Motor neuron (in vitro differentiated cells): ENCODE measurements at regions not wholly inside any gene's neighbourhood (a gene's known extent, or its start where the extent isn't known, plus 50 kb on each side); places are given as distances from the start of the nearest gene placed in this dataset.

Experiments
- ATAC-seq, 8 experiments: fragments of 200-7000 bp; cut with Tn5 transposase; replicated peaks in 6 of 8; 2 replicates each; pipeline ENCODE4 v1.8.0; 2021; ENCODE audit warnings: mild to moderate bottlenecking in 8 of 8, moderate library complexity in 8 of 8
- H3K27ac ChIP-seq, 2 donors: fragments of 250-450 bp; sonication (Bioruptor Pico); 2 replicates each; pipeline ENCODE4 v1.9.0; 2021; ENCODE audit warnings: antibody characterized with exemption in 2 of 2, mild to moderate bottlenecking in 2 of 2, moderate library complexity in 1 of 2
- H3K4me1 ChIP-seq, 2 donors: fragments of 250-450 bp; sonication (Bioruptor Pico); replicated peaks in 1 of 2; 2 replicates each; pipeline ENCODE4 v1.6.1; 2021; ENCODE audit warnings: antibody characterized with exemption in 2 of 2, mild to moderate bottlenecking in 2 of 2, moderate library complexity in 1 of 2
- H3K4me3 ChIP-seq, 5 donors: fragments of 250-450 bp; sonication (Bioruptor Pico); 2 replicates each; pipeline ENCODE4 v1.9.0; 2021; ENCODE audit warnings: antibody characterized with exemption in 5 of 5, mild to moderate bottlenecking in 5 of 5, moderate library complexity in 4 of 5
- WGBS, 10 experiments: fragments of 450-650 bp; shearing (Covaris generic); methylation state at CpG; one replicate each; pipeline ENCODE4 v1.0.0; 2022; 5-methylcytosine and 5-hydroxymethylcytosine counted together
- in situ Hi-C, 9 experiments: fragments of 400-800 bp; cut with MboI; loops; one replicate each; pipeline ENCODE4 v1.15.0; 2021; ENCODE audit warnings: low sequenced_read_pairs in 9 of 9, low pct_unique_long_range_greater_than_20kb in 2 of 9; ENCODE audit not compliant: unreplicated experiment in 9 of 9

DNA sequence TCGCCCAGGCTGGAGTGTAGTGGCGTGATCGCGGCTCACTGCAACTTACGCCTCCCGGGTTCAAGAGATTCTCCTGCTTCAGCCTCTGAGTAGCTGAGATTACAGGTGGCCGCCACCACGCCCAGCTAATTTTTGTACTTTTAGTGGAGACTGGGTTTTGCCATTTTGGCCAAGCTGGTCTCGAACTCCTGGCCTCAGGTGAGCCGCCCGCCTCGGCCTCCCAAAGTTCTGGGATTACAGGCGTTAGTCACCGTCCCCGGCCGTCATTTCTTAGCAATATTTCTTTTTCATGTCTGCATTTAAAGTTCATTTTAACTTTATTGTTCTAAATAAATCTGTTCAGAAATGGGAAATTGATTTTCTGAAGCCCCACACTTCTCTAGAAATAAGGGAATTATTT is 597.3 kb upstream of the DDX18 start:
- 47 to 100% (median 94%) methylated on average over 3 to 16 of the region's 16 CpGs; no CpG with 5 or more reads in 3 of the 10 experiments for WGBS, 10 experiments
- Histone ChIP-seq H3K4me3 (no peak overlapping the region), H3K27ac (no peak overlapping the region), H3K4me1 (peaks cover 0 to 2% of the 10 kb centered on the region in 2 donors)
- in situ Hi-C loops: no loop called here
- ATAC-seq: no peak

DNA sequence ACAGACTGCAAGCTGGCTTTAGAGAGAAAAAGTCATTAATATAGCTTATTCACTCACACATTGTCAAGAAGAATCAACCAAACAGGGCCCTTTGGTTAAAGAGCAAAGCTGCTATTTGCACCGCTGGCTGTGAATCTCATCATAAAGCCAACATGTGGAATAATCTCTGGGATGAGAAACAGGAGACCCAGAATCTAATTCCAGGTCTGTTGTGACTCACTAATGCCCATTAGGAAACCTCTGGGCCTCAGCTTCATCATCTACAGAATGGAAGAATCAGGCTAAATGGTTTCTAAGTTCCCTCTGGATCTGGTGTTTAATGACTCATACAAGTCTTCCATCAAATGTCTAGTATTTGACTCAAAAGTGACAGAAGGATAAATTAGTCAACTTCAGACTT is 591.7 kb upstream of the DDX18 start:
- no peak overlapping the region for H3K27ac ChIP-seq
- in situ Hi-C loops: no loop called here
- H3K4me1 ChIP-seq: no peaks in the 10 kb centered on the region
- no peak for ATAC-seq
- no peak overlapping the region for H3K4me3 ChIP-seq
- 0 to 83% (median 56%) methylated on average over 1 of the region's 1 CpG; no CpG with 5 or more reads in 3 of the 10 experiments for WGBS, 10 experiments

GRCh38 chr2:117232305-117232704 is 582.2 kb upstream of the DDX18 start:
- Histone ChIP-seq H3K4me3 (no peak overlapping the region), H3K27ac (no peak overlapping the region), H3K4me1 (no peaks in the 10 kb centered on the region)
- ATAC-seq: peak in 3 of 8 experiments; percentile 18 to 32 (median 31)
- 14 to 100% (median 77%) methylated on average over 1 to 2 of the region's 2 CpGs; no CpG with 5 or more reads in 4 of the 10 experiments for WGBS, 10 experiments
- in situ Hi-C loops: loop anchor here in 1 of 9 experiments (25.0 kb wide), 1 partner anchor 95 kb away; no protein-coding TSS in a partner anchor

DNA sequence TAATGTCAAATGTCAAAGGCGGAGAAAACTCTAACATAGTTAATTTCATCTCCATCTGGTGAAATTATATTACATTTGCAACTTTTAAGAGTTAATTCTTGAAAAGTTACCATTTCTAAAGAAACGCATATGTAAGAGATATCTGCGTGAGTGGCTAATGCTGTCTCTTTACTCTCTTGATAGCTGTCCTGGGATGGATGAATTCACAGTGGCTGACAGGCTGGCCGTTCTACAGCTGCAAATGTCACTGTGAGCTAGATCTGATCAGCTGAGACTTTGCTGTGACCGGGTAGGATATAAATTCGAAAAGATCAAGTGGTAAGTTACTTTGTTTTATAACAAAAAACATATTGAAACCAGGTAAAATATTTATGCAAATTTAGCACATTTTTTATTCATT is 557.1 kb upstream of the DDX18 start:
- no peaks in the 10 kb centered on the region for H3K4me1 ChIP-seq
- no peak overlapping the region for H3K27ac ChIP-seq
- in situ Hi-C loops: no loop called here
- H3K4me3 ChIP-seq: no peak overlapping the region
- WGBS, 10 experiments: 0 to 76% (median 49%) methylated on average over 2 to 6 of the region's 6 CpGs
- ATAC-seq: no peak

DNA sequence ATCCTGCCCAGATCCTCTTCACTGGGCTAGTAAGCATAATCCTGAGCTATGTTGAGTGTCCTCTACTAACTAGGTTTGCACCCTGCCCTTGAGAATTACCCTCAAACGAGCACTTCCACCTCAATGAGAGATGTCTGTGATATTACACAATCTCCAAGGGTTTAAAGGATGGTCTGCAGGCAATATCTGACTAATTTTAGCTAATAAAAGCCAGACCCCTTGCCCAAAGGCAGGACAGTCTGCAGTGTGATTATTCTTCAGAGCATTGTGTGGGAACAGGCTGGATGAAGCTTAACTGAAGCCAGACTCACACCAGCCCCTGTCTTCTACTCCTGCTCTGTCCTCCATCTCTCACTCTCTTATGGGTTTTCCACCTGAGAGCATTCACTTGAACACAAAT is 544.9 kb upstream of the DDX18 start:
- 0 to 100% (median 45%) methylated on average over 1 of the region's 1 CpG; no CpG with 5 or more reads in 6 of the 10 experiments for WGBS, 10 experiments
- ATAC-seq: no peak
- in situ Hi-C loops: no loop called here
- H3K4me1 ChIP-seq: no peaks in the 10 kb centered on the region
- H3K27ac ChIP-seq: no peak overlapping the region
- H3K4me3 ChIP-seq: no peak overlapping the region

GRCh38 chr2:117271631-117272030 is 542.9 kb upstream of the DDX18 start:
- in situ Hi-C loops: no loop called here
- no peak for ATAC-seq
- Histone ChIP-seq H3K27ac (no peak overlapping the region), H3K4me3 (no peak overlapping the region), H3K4me1 (no peaks in the 10 kb centered on the region)
- WGBS, 10 experiments: 0 to 100% (median 45%) methylated on average over 1 of the region's 1 CpG; no CpG with 5 or more reads in 1 of the 10 experiments

DNA sequence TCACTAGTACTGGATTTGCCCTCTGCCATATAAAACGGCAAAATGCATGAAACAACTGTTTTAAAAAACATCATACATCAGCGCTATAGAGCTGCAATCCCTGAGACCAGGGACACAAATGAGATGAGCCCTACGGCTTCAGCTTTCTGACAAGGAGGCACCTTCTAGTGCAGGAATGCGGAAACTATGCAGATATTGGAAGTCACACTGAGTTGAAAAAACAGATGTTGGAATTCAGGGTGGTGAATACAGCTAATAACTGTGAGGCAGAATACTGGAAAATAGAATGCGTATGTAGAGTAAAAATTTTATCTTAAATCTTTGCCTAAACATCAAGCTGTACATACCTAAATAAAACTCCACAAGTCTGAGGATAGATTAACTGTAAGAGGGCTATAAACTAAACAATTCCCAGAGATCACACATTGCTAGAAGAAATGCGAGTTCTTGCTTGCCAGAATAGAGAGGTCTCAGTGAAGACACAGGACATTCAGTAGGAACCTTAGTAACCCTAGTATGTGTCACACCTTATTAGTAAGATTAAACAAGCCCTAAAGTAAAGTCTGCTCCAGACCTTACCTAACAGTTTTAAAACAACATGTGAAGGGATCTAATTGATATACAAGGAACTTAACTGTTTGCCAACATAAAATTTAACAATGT is 541.4 kb upstream of the DDX18 start:
- 0 to 69% (median 53%) methylated on average over 1 to 6 of the region's 6 CpGs; no CpG with 5 or more reads in 1 of the 10 experiments for WGBS, 10 experiments
- Histone ChIP-seq H3K4me3 (no peak overlapping the region), H3K27ac (no peak overlapping the region), H3K4me1 (no peaks in the 10 kb centered on the region)
- in situ Hi-C loops: no loop called here
- ATAC-seq: peak in 4 of 8 experiments; percentile 26 to 98 (median 86)

GRCh38 chr2:117293012-117293411 is 521.5 kb upstream of the DDX18 start:
- no peak overlapping the region for H3K27ac ChIP-seq
- in situ Hi-C loops: no loop called here

DNA sequence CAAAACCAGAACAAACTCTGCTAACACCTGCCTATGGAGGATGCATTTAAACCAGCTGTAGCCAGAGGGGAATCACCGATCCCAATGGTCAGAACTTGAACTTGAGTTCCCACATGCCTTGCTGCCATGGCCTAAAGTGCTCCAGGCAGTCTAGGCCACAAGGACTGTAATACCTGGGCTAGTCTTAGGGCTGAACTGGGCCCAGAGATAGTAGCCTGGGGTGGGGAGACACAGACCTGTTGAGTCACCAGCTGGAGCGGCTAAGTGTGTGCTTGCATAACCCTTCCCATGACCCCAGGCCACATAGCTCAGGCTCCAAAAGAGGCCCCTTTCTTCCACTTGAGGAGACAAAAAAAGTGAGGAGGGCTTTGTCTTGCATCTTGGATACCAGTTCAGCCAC is 515.0 kb upstream of the DDX18 start:
- WGBS, 10 experiments: 0 to 100% methylated on average over 1 of the region's 2 CpGs; no CpG with 5 or more reads in 8 of the 10 experiments
- no peak for ATAC-seq

More at GRCh38 chr2:117293012-117293411, 521.5 kb upstream of the DDX18 start:
- no peak overlapping the region for H3K4me3 ChIP-seq
- WGBS, 10 experiments: 0 to 100% (median 52%) methylated on average over 1 of the region's 1 CpG; no CpG with 5 or more reads in 2 of the 10 experiments
- no peaks in the 10 kb centered on the region for H3K4me1 ChIP-seq
- ATAC-seq: no peak

GRCh38 chr2:117308861-117309770 is 505.4 kb upstream of the DDX18 start:
- Histone ChIP-seq H3K27ac (no peak overlapping the region), H3K4me1 (no peaks in the 10 kb centered on the region), H3K4me3 (no peak overlapping the region)
- in situ Hi-C loops: no loop called here
- 7 to 85% (median 63%) methylated on average over 1 to 4 of the region's 7 CpGs; no CpG with 5 or more reads in 5 of the 10 experiments for WGBS, 10 experiments
- ATAC-seq: no peak

More for the DNA sequence above, 515.0 kb upstream of the DDX18 start:
- Histone ChIP-seq H3K4me1 (no peaks in the 10 kb centered on the region), H3K27ac (no peak overlapping the region), H3K4me3 (no peak overlapping the region)
- in situ Hi-C loops: no loop called here

DNA sequence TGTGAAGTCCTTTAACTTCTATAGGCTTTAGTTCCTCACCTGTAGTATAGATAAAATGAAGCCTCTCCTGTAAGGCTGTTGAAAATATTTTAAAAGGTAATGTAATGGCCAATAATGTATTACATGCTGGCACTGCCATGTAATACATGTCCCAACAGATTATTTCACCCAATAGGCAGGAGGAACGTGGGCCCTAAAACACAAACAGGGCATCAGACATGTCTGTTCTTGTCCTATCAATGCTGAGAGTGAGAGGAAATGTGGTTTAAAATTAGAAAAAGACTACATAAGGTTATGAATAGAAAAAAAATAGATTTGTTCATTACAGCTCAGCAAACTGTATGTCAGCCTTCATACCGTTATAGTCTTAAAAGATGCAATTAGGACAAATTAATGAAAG is 492.7 kb upstream of the DDX18 start:
- in situ Hi-C loops: no loop called here
- WGBS, 10 experiments: 4 to 100% (median 96%) methylated on average over 1 to 2 of the region's 2 CpGs; no CpG with 5 or more reads in 2 of the 10 experiments

DNA sequence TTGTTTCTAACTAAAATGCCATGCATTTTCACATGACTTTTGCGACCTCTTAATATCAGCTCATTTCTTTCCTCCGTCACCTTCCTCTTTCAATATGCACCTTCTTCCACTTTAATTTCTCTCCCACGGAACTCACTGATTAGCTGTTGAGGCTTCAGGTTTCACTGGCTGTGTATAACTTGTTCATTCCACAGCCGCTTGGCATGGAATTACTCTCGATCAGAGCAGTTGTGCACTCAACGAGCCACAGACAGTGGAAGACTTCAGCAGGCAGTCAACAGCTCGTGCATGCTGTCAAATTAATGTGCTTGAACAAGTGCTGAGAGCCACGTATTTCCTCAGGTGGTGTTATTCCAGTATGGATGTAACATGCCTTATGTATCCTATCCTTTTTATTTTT is 491.2 kb upstream of the DDX18 start:
- Histone ChIP-seq H3K4me1 (no peaks in the 10 kb centered on the region), H3K4me3 (no peak overlapping the region), H3K27ac (no peak overlapping the region)
- ATAC-seq: peak in 1 of 8 experiments; percentile 43
- 0 to 100% (median 77%) methylated on average over 2 to 8 of the region's 8 CpGs; no CpG with 5 or more reads in 1 of the 10 experiments for WGBS, 10 experiments
- in situ Hi-C loops: no loop called here

More for the DNA sequence above, 492.7 kb upstream of the DDX18 start:
- Histone ChIP-seq H3K27ac (no peak overlapping the region), H3K4me1 (peaks cover 0 to 3% of the 10 kb centered on the region in 2 donors), H3K4me3 (no peak overlapping the region)
- ATAC-seq: no peak

DNA sequence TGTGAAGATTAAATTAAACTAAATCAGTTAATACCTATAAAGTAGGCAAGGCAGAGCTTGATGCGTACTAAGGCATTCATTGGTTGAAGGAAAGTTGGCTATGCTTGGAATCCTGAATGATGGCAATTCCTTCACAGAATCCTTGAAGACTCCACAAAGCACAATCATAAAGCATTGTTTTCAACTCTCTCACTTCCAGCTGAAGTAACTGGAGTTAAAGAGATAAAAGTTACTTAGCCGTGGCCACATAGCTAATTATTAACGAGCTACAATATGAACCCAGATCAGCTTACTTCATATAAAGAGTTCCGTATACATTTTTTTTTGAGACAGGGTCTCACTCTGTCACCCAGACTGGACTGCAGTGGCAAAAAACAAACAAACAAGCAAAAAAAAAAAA is 483.9 kb upstream of the DDX18 start:
- 0 to 74% (median 39%) methylated on average over 1 to 4 of the region's 4 CpGs for WGBS, 10 experiments

More for the DNA sequence above, 483.9 kb upstream of the DDX18 start:
- Histone ChIP-seq H3K27ac (no peak overlapping the region), H3K4me1 (peaks cover 9 to 10% of the 10 kb centered on the region in 2 donors), H3K4me3 (no peak overlapping the region)
- in situ Hi-C loops: no loop called here
- no peak for ATAC-seq
